A549 (cell line): ENCODE measurements at regions not wholly inside any gene's neighbourhood (a gene's known extent, or its start where the extent isn't known, plus 50 kb on each side); places are given as distances from the start of the nearest gene placed in this dataset.

Source experiments
- CHD4 ChIP-seq: fragments of 200-600 bp; sonication (generic); IDR thresholded peaks from 2 replicates; pipeline ENCODE4 v1.6.1; 2016; ENCODE audit warnings: antibody characterized with exemption, mild to moderate bottlenecking, borderline replicate concordance
- JUN ChIP-seq, 2 experiments: fragments of >200 bp; sonication (Bioruptor Twin); formaldehyde crosslinking; IDR thresholded peaks; 2 replicates in 1 of 2; 3 replicates in 1 of 2; pipeline ENCODE4 v1.6.1; 2016 to 2017
- POLR2A ChIP-seq: IDR thresholded peaks from 2 replicates; pipeline ENCODE4 v1.6.1; 2012; ENCODE audit warnings: mild to moderate bottlenecking, low read length
- RARB ChIP-seq: fragments of 250-450 bp; sonication (Bioruptor Pico); IDR thresholded peaks from 2 replicates; pipeline ENCODE4 v1.8.0; 2021; ENCODE audit warnings: mild to moderate bottlenecking, moderate library complexity
- SMC3 ChIP-seq: fragments of >200 bp; sonication (Bioruptor Twin); formaldehyde crosslinking; IDR thresholded peaks from 3 replicates; pipeline ENCODE4 v1.6.1; 2018; ENCODE audit warnings: inconsistent platforms
- TP53 ChIP-seq: fragments of 250-450 bp; sonication (Bioruptor Pico); IDR thresholded peaks from 2 replicates; pipeline ENCODE4 v1.5.0; 2021; ENCODE audit warnings: mild to moderate bottlenecking, moderate library complexity
- TF ChIP-seq, protein P1 (sequence below): fragments of >200 bp; sonication (Bioruptor Twin); formaldehyde crosslinking; IDR thresholded peaks from 3 replicates; pipeline ENCODE4 v1.5.1; 2016

DNA sequence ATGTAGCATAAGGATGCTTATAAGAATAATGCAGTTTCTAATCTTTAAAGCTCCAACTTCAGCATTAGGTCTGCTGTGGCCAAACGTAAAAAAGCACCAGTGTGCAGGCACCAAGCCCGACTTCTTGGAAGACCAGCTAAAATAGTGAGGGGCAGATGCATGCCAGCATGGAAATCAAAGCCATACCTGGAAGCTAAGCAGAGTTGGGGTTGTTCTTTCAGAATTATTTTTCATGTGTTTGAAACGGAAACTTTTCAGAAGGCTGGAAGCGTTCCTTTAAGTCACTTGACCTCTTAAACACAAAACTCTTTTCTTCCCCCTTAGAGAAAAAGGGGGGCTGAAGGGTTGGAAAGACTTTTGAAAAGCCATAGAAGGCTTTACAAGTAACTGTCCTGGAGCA, 329.2 kb upstream of the C1orf87 start:
- TF ChIP-seq RARB (CRISPR knock-in tag) (no peak), CHD4 (no peak), JUN (IDR thresholded peaks at IDR 0.05) (no peak), POLR2A (no peak), TP53 (CRISPR knock-in tag) (no peak), SMC3 (no peak)
- TF ChIP-seq, protein P1, sequence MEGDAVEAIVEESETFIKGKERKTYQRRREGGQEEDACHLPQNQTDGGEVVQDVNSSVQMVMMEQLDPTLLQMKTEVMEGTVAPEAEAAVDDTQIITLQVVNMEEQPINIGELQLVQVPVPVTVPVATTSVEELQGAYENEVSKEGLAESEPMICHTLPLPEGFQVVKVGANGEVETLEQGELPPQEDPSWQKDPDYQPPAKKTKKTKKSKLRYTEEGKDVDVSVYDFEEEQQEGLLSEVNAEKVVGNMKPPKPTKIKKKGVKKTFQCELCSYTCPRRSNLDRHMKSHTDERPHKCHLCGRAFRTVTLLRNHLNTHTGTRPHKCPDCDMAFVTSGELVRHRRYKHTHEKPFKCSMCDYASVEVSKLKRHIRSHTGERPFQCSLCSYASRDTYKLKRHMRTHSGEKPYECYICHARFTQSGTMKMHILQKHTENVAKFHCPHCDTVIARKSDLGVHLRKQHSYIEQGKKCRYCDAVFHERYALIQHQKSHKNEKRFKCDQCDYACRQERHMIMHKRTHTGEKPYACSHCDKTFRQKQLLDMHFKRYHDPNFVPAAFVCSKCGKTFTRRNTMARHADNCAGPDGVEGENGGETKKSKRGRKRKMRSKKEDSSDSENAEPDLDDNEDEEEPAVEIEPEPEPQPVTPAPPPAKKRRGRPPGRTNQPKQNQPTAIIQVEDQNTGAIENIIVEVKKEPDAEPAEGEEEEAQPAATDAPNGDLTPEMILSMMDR: no peak
